B cell (primary cell): ENCODE measurements at regions not wholly inside any gene's neighbourhood (a gene's known extent, or its start where the extent isn't known, plus 50 kb on each side); places are given as distances from the start of the nearest gene placed in this dataset.

Source experiments
- ATAC-seq: fragments of 200-7000 bp; cut with Tn5 transposase; one replicate; pipeline ENCODE4 v1.10.0; 2021; ENCODE audit warnings: low read depth, mild to moderate bottlenecking, moderate number of reproducible peaks, moderate library complexity
- CTCF ChIA-PET: fragments of 350-600 bp; sonication (Branson Sonifier 250); formaldehyde crosslinking; loops from one replicate; lab custom pipeline; 2021; ENCODE audit warnings: antibody characterized with exemption, inconsistent platforms; lab: Charles Lee
- POLR2A ChIA-PET: fragments of 350-600 bp; sonication (Branson Sonifier 250); formaldehyde crosslinking; loops from one replicate; lab custom pipeline; 2021; ENCODE audit warnings: antibody characterized with exemption; lab: Charles Lee
- DNase-seq: peaks from one replicate; pipeline ENCODE4 v3.0.0; 2013
- H2AFZ ChIP-seq: 2 replicates; pipeline ENCODE4 v1.6.1; 2012; ENCODE audit warnings: mild to moderate bottlenecking, low read depth, low read length; ENCODE audit not compliant: insufficient read depth, poor library complexity, severe bottlenecking
- H3K27ac ChIP-seq, 2 donors: 1 replicate in 1 of 2; 2 replicates in 1 of 2; pipeline ENCODE4 v1.5.1; 2012 to 2013; ENCODE audit warnings: low read length in 2 of 2, mild to moderate bottlenecking in 2 of 2, moderate library complexity in 1 of 2
- H3K27me3 ChIP-seq, 4 experiments: fragments of 200-600 bp in 1 of 4; sonication (generic) in 1 of 4; replicated peaks in 1 of 4; 1 replicate in 2 of 4; 2 replicates in 2 of 4; pipeline versions ENCODE4 v1.6.1 to v1.7.0; 2013 to 2016; ENCODE audit warnings: low read length in 3 of 4, mild to moderate bottlenecking in 2 of 4, mixed read lengths in 1 of 4, moderate library complexity in 1 of 4; ENCODE audit not compliant: insufficient read depth in 4 of 4, control insufficient read depth in 3 of 4; ENCODE audit errors: control extremely low read depth in 1 of 4
- H3K36me3 ChIP-seq, 2 experiments: replicated peaks in 1 of 2; 1 replicate in 1 of 2; 2 replicates in 1 of 2; pipeline versions ENCODE4 v1.6.1 to v1.7.1; 2013; ENCODE audit warnings: low read length in 1 of 2; ENCODE audit not compliant: insufficient read depth in 2 of 2, control insufficient read depth in 1 of 2; ENCODE audit errors: control extremely low read depth in 1 of 2, extremely low read depth in 1 of 2
- H3K4me1 ChIP-seq, 2 donors: fragments of 200-600 bp in 1 of 2; sonication (generic) in 1 of 2; 1 replicate in 1 of 2; 2 replicates in 1 of 2; pipeline versions ENCODE4 v1.5.1 to v1.6.1; 2013 to 2017; ENCODE audit warnings: low read length in 2 of 2; ENCODE audit not compliant: control insufficient read depth in 2 of 2, insufficient read depth in 2 of 2
- H3K4me2 ChIP-seq: replicated peaks from 2 replicates; pipeline ENCODE3; 2012; ENCODE audit warnings: mild to moderate bottlenecking, low read depth, low read length; ENCODE audit not compliant: poor library complexity, severe bottlenecking
- H3K4me3 ChIP-seq, 5 experiments: fragments of 200-600 bp in 1 of 5; sonication (generic) in 1 of 5; 1 replicate in 3 of 5; 2 replicates in 2 of 5; pipeline versions ENCODE4 v1.5.1 to v1.7.0; 2011 to 2016; ENCODE audit warnings: low read length in 4 of 5, mild to moderate bottlenecking in 4 of 5, low read depth in 2 of 5, control low read depth in 1 of 5, moderate library complexity in 1 of 5; ENCODE audit not compliant: insufficient read depth in 1 of 5; ENCODE audit errors: control extremely low read depth in 1 of 5, extremely low read depth in 1 of 5
- H3K79me2 ChIP-seq: fragments of 200-600 bp; sonication (generic); one replicate; pipeline ENCODE4 v1.6.0; 2016; ENCODE audit warnings: low read length; ENCODE audit not compliant: control insufficient read depth, insufficient read depth
- H3K9ac ChIP-seq: fragments of 200-600 bp; sonication (generic); 2 replicates; pipeline ENCODE4 v1.6.1; 2017; ENCODE audit warnings: mild to moderate bottlenecking, low read length, moderate library complexity
- H3K9me3 ChIP-seq, 3 donors: one replicate each; pipeline versions ENCODE4 v1.6.1 to v1.7.1; 2013; ENCODE audit warnings: low read length in 2 of 3; ENCODE audit not compliant: control insufficient read depth in 2 of 3, insufficient read depth in 1 of 3; ENCODE audit errors: control extremely low read depth in 1 of 3
- H4K20me1 ChIP-seq: 2 replicates; pipeline ENCODE4 v1.6.0; 2012; ENCODE audit warnings: mild to moderate bottlenecking, low read length; ENCODE audit not compliant: insufficient read depth, control insufficient read depth, poor library complexity, severe bottlenecking
- H3K27ac Mint-ChIP-seq: one replicate; pipeline ENCODE4 v1.8.0; 2021; ENCODE audit warnings: mixed read lengths
- H3K27me3 Mint-ChIP-seq: one replicate; pipeline ENCODE4 v1.8.0; 2021; ENCODE audit warnings: mixed read lengths
- H3K4me1 Mint-ChIP-seq: one replicate; pipeline ENCODE4 v1.8.0; 2021; ENCODE audit warnings: mixed read lengths
- H3K4me3 Mint-ChIP-seq: one replicate; pipeline ENCODE4 v1.8.0; 2021; ENCODE audit warnings: mixed read lengths
- H3K9me3 Mint-ChIP-seq: one replicate; pipeline ENCODE4 v1.8.0; 2022; ENCODE audit warnings: mixed read lengths; ENCODE audit not compliant: insufficient read depth
- EZH2 ChIP-seq: IDR thresholded peaks from 2 replicates; pipeline ENCODE4 v1.6.1; 2012; ENCODE audit warnings: borderline replicate concordance, low read depth, mild to moderate bottlenecking, moderate library complexity, low read length; ENCODE audit not compliant: insufficient read depth, poor library complexity, severe bottlenecking
- WGBS: methylation state at CpG from one replicate; pipeline ENCODE4 v1.1.5; 2013; ENCODE audit warnings: missing lambda C conversion rate; ENCODE audit not compliant: insufficient coverage; 5-methylcytosine and 5-hydroxymethylcytosine counted together
- intact Hi-C: fragments of 100-400 bp; cut with micrococcal nuclease; formaldehyde crosslinking; loops from one replicate; pipeline ENCODE4 v1.10.0; 2022
- TF ChIP-seq, protein P1 (sequence below): fragments of 200-600 bp; IDR thresholded peaks from one replicate; pipeline ENCODE4 v1.8.0; 2022; ENCODE audit warnings: antibody characterized with exemption, mild to moderate bottlenecking

- no peaks in the 10 kb centered on the region for H3K36me3 ChIP-seq
- H3K4me2 ChIP-seq, result no peak overlapping the region
- H3K9me3 ChIP-seq, result no peaks in the 10 kb centered on the region
- H3K27me3 ChIP-seq, result no peaks in the 10 kb centered on the region
- DNase-seq (no peak), ATAC-seq (no peak)
- TF ChIP-seq, protein P1, sequence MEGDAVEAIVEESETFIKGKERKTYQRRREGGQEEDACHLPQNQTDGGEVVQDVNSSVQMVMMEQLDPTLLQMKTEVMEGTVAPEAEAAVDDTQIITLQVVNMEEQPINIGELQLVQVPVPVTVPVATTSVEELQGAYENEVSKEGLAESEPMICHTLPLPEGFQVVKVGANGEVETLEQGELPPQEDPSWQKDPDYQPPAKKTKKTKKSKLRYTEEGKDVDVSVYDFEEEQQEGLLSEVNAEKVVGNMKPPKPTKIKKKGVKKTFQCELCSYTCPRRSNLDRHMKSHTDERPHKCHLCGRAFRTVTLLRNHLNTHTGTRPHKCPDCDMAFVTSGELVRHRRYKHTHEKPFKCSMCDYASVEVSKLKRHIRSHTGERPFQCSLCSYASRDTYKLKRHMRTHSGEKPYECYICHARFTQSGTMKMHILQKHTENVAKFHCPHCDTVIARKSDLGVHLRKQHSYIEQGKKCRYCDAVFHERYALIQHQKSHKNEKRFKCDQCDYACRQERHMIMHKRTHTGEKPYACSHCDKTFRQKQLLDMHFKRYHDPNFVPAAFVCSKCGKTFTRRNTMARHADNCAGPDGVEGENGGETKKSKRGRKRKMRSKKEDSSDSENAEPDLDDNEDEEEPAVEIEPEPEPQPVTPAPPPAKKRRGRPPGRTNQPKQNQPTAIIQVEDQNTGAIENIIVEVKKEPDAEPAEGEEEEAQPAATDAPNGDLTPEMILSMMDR, result no peak
- no peak for TF ChIP-seq EZH2
- no peaks in the 10 kb centered on the region for H3K4me1 ChIP-seq
- H3K4me3 Mint-ChIP-seq, result no peak overlapping the region
- POLR2A ChIA-PET, result no interaction called here
- H3K4me3 ChIP-seq, result no peak overlapping the region
- no peak overlapping the region for H2AFZ ChIP-seq
- intact Hi-C loops, result no loop called here
- H3K4me1 Mint-ChIP-seq, result no peaks in the 10 kb centered on the region
- no peak overlapping the region for H3K27ac ChIP-seq
- no CpG with 5 or more reads among the region's 4 CpGs for WGBS
- CTCF ChIA-PET, result no interaction called here
- no peaks in the 10 kb centered on the region for H4K20me1 ChIP-seq
- no peaks in the 10 kb centered on the region for H3K79me2 ChIP-seq
- no peaks in the 10 kb centered on the region for H3K27me3 Mint-ChIP-seq
- peaks cover 3% of the 10 kb centered on the region for H3K9me3 Mint-ChIP-seq
- H3K27ac Mint-ChIP-seq, result no peak overlapping the region
- H3K9ac ChIP-seq, result no peak overlapping the region
These were observed 298.1 kb downstream of the CRPPA start for GRCh38 chr7:16123117-16123770.

DNA sequence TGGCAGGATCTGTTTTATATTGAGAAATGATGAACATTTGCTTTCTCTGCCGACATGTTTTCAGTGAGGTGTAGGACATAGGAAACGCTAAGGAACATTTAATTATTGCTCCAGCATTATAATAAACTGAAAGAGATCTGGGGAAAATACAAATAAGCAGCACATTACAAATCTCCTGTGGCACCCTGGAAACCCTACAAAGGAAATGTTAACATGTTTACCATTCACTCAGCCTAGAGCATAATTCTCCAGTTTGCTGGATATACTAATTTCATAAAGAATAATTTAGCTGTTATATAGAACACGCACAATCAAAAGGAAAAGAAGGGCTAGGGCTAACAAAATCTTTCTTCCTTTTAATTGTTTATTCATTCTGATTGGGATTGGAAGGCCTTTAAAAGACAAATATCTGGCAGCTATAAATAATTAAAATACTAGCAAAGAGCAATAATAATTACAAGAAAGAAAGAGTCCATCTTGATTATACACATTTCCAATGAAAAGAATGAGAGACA, 299.4 kb downstream of the CRPPA start:
- ATAC-seq (no peak), DNase-seq (no peak)
- no peaks in the 10 kb centered on the region for H3K36me3 ChIP-seq
- Mint-ChIP-seq H3K4me3 (no peak overlapping the region), H3K9me3 (peaks cover 3% of the 10 kb centered on the region), H3K27ac (no peak overlapping the region), H3K4me1 (no peaks in the 10 kb centered on the region), H3K27me3 (no peaks in the 10 kb centered on the region)
- H4K20me1 ChIP-seq, result no peaks in the 10 kb centered on the region
- H3K27me3 ChIP-seq, result no peaks in the 10 kb centered on the region
- no peak overlapping the region for H3K4me3 ChIP-seq
- no peaks in the 10 kb centered on the region for H3K9me3 ChIP-seq
- no peak overlapping the region for H2AFZ ChIP-seq
- TF ChIP-seq, protein P1, result no peak
- no peak for TF ChIP-seq EZH2
- H3K27ac ChIP-seq, result no peak overlapping the region
- no peaks in the 10 kb centered on the region for H3K4me1 ChIP-seq
- intact Hi-C loops, result no loop called here
- no peak overlapping the region for H3K4me2 ChIP-seq
- POLR2A ChIA-PET, result no interaction called here
- H3K79me2 ChIP-seq, result no peaks in the 10 kb centered on the region
- no peak overlapping the region for H3K9ac ChIP-seq
- CTCF ChIA-PET, result no interaction called here
- WGBS, result no CpG with 5 or more reads among the region's 3 CpGs
